Sigmoid colon (tissue), 6 donors: ENCODE measurements at regions not wholly inside any gene's neighbourhood (a gene's known extent, or its start where the extent isn't known, plus 50 kb on each side); places are given as distances from the start of the nearest gene placed in this dataset.

Source experiments
- DNase-seq: peaks from one replicate; pipeline ENCODE4 v3.0.0-alpha.2; 2019
- H3K27ac ChIP-seq, 4 donors: fragments of 200-600 bp; sonication (generic); one replicate each; pipeline ENCODE4 v1.5.1; 2016 to 2019; ENCODE audit warnings: mild to moderate bottlenecking in 1 of 4
- H3K27me3 ChIP-seq, 3 donors: fragments of 200-600 bp; sonication (generic); one replicate each; pipeline ENCODE4 v1.5.1; 2019; ENCODE audit warnings: mild to moderate bottlenecking in 1 of 3
- H3K36me3 ChIP-seq, 4 donors: fragments of 200-600 bp; sonication (generic); one replicate each; pipeline ENCODE4 v1.5.1; 2016 to 2019
- H3K4me1 ChIP-seq, 4 donors: fragments of 200-600 bp; sonication (generic); one replicate each; pipeline ENCODE4 v1.5.1; 2017 to 2019
- H3K4me3 ChIP-seq, 4 donors: fragments of 200-600 bp; sonication (generic); one replicate each; pipeline ENCODE4 v1.5.1; 2017 to 2019; ENCODE audit warnings: mild to moderate bottlenecking in 2 of 4, moderate library complexity in 1 of 4
- H3K9me3 ChIP-seq, 4 donors: fragments of 200-600 bp in 3 of 4; sonication (generic) in 3 of 4; one replicate each; pipeline versions ENCODE4 v1.5.1 to v1.6.1; 2013 to 2019
- CTCF ChIP-seq, 4 experiments: fragments of 450-650 bp in 3 of 4; fragments of 200-600 bp in 1 of 4; IDR thresholded peaks; one replicate each; pipeline ENCODE4 v1.5.1; 2016 to 2019; ENCODE audit warnings: antibody characterized with exemption in 4 of 4, mild to moderate bottlenecking in 3 of 4, moderate library complexity in 2 of 4
- EP300 ChIP-seq, 4 donors: sonication (generic); formaldehyde crosslinking; IDR thresholded peaks; one replicate each; pipeline ENCODE4 v1.6.1; 2017; ENCODE audit warnings: antibody characterized with exemption in 4 of 4
- POLR2A ChIP-seq, 2 donors: fragments of 450-650 bp; IDR thresholded peaks; one replicate each; pipeline ENCODE4 v1.6.1; 2016; ENCODE audit warnings: antibody characterized with exemption in 2 of 2, mild to moderate bottlenecking in 2 of 2, moderate library complexity in 2 of 2
- POLR2AphosphoS5 ChIP-seq, 4 donors: sonication (generic); formaldehyde crosslinking; IDR thresholded peaks; one replicate each; pipeline ENCODE4 v1.6.1; 2017; ENCODE audit warnings: antibody characterized with exemption in 4 of 4
- WGBS, 2 donors: extraction: QIAGEN DNeasy Blood & Tissue Kit; methylation state at CpG; one replicate each; pipeline ENCODE4 v1.1.7; 2013; 5-methylcytosine and 5-hydroxymethylcytosine counted together
- intact Hi-C: fragments of 100-400 bp; cut with DNase I; formaldehyde crosslinking; loops from one replicate; pipeline ENCODE4 v1.15.1; 2023
- donor health status: healthy with polysubstance abuse.
- donor health status: healthy.

- Histone ChIP-seq H3K27ac (no peak overlapping the region), H3K4me3 (no peak overlapping the region), H3K36me3 (no peaks in the 10 kb centered on the region), H3K9me3 (no peaks in the 10 kb centered on the region), H3K4me1 (peaks cover 0 to 7% (median 3%) of the 10 kb centered on the region in 4 donors), H3K27me3 (no peaks in the 10 kb centered on the region)
- no peak for TF ChIP-seq POLR2AphosphoS5 (IDR thresholded peaks at IDR 0.05)
- no peak for TF ChIP-seq POLR2A (IDR thresholded peaks at IDR 0.05)
- TF ChIP-seq CTCF (IDR thresholded peaks at IDR 0.05), result no peak
- TF ChIP-seq EP300 (IDR thresholded peaks at IDR 0.05), result no peak
- DNase-seq, result no peak
- WGBS, 2 donors, result 16 to 47% methylated on average over 6 of the region's 6 CpGs
- intact Hi-C loops, result no loop called here
Observed at GRCh38 chr12:93317227-93317626, 60.5 kb upstream of the NUDT4 start.

GRCh38 chr12:93318720-93319522 is 58.8 kb upstream of the NUDT4 start:
- no peaks in the 10 kb centered on the region for H3K36me3 ChIP-seq
- no peaks in the 10 kb centered on the region for H3K27me3 ChIP-seq
- no peaks in the 10 kb centered on the region for H3K9me3 ChIP-seq
- peaks cover 0 to 7% (median 3%) of the 10 kb centered on the region in 4 donors for H3K4me1 ChIP-seq
- intact Hi-C loops, result no loop called here
- H3K4me3 ChIP-seq, result no peak overlapping the region
- TF ChIP-seq POLR2AphosphoS5 (IDR thresholded peaks at IDR 0.05), result no peak
- TF ChIP-seq POLR2A (IDR thresholded peaks at IDR 0.05), result no peak
- no peak for TF ChIP-seq EP300 (IDR thresholded peaks at IDR 0.05)
- no peak for TF ChIP-seq CTCF (IDR thresholded peaks at IDR 0.05)
- no peak overlapping the region for H3K27ac ChIP-seq
- WGBS, 2 donors, result 90 to 91% methylated on average over 6 of the region's 6 CpGs
- DNase-seq, result no peak

- Histone ChIP-seq H3K36me3 (no peaks in the 10 kb centered on the region), H3K27ac (no peak overlapping the region), H3K27me3 (no peaks in the 10 kb centered on the region), H3K4me1 (peaks cover 0 to 7% (median 3%) of the 10 kb centered on the region in 4 donors), H3K4me3 (no peak overlapping the region), H3K9me3 (no peaks in the 10 kb centered on the region)
- intact Hi-C loops, result no loop called here
- no peak for DNase-seq
- 81 to 85% methylated on average over 5 of the region's 5 CpGs for WGBS, 2 donors
- no peak for TF ChIP-seq POLR2AphosphoS5 (IDR thresholded peaks at IDR 0.05)
- no peak for TF ChIP-seq CTCF (IDR thresholded peaks at IDR 0.05)
- no peak for TF ChIP-seq EP300 (IDR thresholded peaks at IDR 0.05)
- no peak for TF ChIP-seq POLR2A (IDR thresholded peaks at IDR 0.05)
Observed at GRCh38 chr12:93319523-93320050, 58.1 kb upstream of the NUDT4 start.

GRCh38 chr12:93322784-93323183 is 54.9 kb upstream of the NUDT4 start:
- 16 to 64% methylated on average over 2 of the region's 2 CpGs for WGBS, 2 donors
- DNase-seq, result no peak
- H3K9me3 ChIP-seq, result no peaks in the 10 kb centered on the region
- peaks cover 0 to 7% (median 3%) of the 10 kb centered on the region in 4 donors for H3K4me1 ChIP-seq
- TF ChIP-seq CTCF (IDR thresholded peaks at IDR 0.05), result no peak
- TF ChIP-seq POLR2AphosphoS5 (IDR thresholded peaks at IDR 0.05), result no peak
- TF ChIP-seq POLR2A (IDR thresholded peaks at IDR 0.05), result no peak
- no peak for TF ChIP-seq EP300 (IDR thresholded peaks at IDR 0.05)
- no peak overlapping the region for H3K4me3 ChIP-seq
- H3K27ac ChIP-seq, result no peak overlapping the region
- no peaks in the 10 kb centered on the region for H3K36me3 ChIP-seq
- intact Hi-C loops, result no loop called here
- H3K27me3 ChIP-seq, result no peaks in the 10 kb centered on the region
